AG04450 (cell line): ENCODE measurements at regions not wholly inside any gene's neighbourhood (a gene's known extent, or its start where the extent isn't known, plus 50 kb on each side); places are given as distances from the start of the nearest gene placed in this dataset.

ENCODE experiments used
- CTCF ChIA-PET: fragments of 300-600, 350-600 bp; formaldehyde crosslinking; extraction: SDS; loops from one replicate; lab custom pipeline; 2022; ENCODE audit warnings: antibody characterized with exemption, inconsistent platforms; lab: Charles Lee
- POLR2A ChIA-PET: fragments of 350-600 bp; formaldehyde crosslinking; extraction: SDS; loops from one replicate; lab custom pipeline; 2021; ENCODE audit warnings: antibody characterized with exemption, inconsistent platforms; lab: Yijun Ruan, JAX
- DNase-seq: peaks from one replicate; pipeline ENCODE4 v3.0.0-alpha.2; 2011; ENCODE audit warnings: low read depth, low spot score
- H3K27ac ChIP-seq: one replicate; pipeline ENCODE4 v1.5.1; 2012; ENCODE audit warnings: low read depth, low read length, control low read depth
- H3K27me3 ChIP-seq: one replicate; pipeline ENCODE4 v1.6.0; 2012; ENCODE audit warnings: low read length; ENCODE audit not compliant: control insufficient read depth, insufficient read depth
- H3K4me3 ChIP-seq: 2 replicates; pipeline ENCODE4 v1.5.1; 2011; ENCODE audit warnings: mild to moderate bottlenecking, low read depth, low read length, control low read depth
- H3K9me3 ChIP-seq: 2 replicates; pipeline ENCODE4 v1.5.1; 2012; ENCODE audit warnings: low read length; ENCODE audit not compliant: control insufficient read depth, insufficient read depth
- CTCF ChIP-seq: IDR thresholded peaks from 2 replicates; pipeline ENCODE4 v1.5.1; 2011; ENCODE audit warnings: low read depth, low read length, control low read depth, inconsistent platforms

- ChIA-PET CTCF (no interaction called here), POLR2A (no interaction called here)
- no peak for TF ChIP-seq CTCF
- DNase-seq, result no peak
- Histone ChIP-seq H3K4me3 (no peak overlapping the region), H3K27me3 (no peaks in the 10 kb centered on the region), H3K9me3 (peaks cover 3% of the 10 kb centered on the region), H3K27ac (no peak overlapping the region)
These were observed 192.7 kb downstream of the SEC23IP start for GRCh38 chr10:120085096-120085796.

GRCh38 chr10:120086066-120086465 is 193.5 kb downstream of the SEC23IP start:
- CTCF ChIA-PET, result no interaction called here

DNA sequence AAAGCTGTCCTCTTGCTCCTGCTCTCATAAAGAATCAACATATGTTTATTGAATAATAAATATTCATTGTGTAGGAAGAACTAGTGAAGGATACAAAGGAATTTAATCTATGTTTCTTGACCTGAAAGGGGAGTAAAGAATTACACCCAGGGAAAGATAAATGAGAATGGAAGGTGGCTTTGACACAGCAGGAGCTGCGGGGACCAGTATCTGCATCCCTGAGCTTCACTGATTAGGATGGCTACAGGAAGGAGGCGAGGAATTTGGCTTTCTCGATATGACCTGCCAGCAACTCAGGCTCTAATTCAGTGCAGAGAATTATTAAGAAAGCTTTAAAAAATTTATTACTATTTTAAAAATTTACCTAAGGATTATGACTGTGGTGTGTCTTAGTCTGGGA is 194.6 kb downstream of the SEC23IP start:
- TF ChIP-seq CTCF, result no peak
- no peak for DNase-seq
- H3K27me3 ChIP-seq, result no peaks in the 10 kb centered on the region
- H3K4me3 ChIP-seq, result no peak overlapping the region
- ChIA-PET CTCF (no interaction called here), POLR2A (no interaction called here)
- H3K9me3 ChIP-seq, result peaks cover 3% of the 10 kb centered on the region; the same call in 1 of the 2 replicates
- no peak overlapping the region for H3K27ac ChIP-seq

More at GRCh38 chr10:120086066-120086465, 193.5 kb downstream of the SEC23IP start:
- Histone ChIP-seq H3K27me3 (no peaks in the 10 kb centered on the region), H3K27ac (no peak overlapping the region), H3K9me3 (peaks cover 3% of the 10 kb centered on the region), H3K4me3 (no peak overlapping the region)
- no peak for DNase-seq
- POLR2A ChIA-PET, result no interaction called here
- no peak for TF ChIP-seq CTCF

DNA sequence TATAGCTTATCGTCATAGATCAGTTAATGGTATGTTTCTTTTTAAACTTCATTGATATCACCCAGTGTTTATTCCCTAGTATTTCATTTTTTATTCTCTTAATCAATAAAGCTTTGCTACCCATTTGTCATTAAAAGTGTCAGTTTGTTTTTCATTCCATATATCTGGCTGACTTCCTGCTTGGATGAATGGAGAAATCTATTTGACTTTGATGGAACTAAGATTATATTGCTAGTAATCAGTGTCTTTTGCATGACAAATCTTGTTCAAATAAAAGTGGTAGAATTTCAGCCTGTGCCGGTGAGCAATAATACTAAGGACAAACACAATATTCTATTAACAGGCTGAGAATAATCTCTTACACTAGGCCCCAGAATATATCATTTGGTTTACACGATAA is 203.3 kb downstream of the SEC23IP start:
- ChIA-PET CTCF (no interaction called here), POLR2A (no interaction called here)
- Histone ChIP-seq H3K27ac (no peak overlapping the region), H3K4me3 (no peak overlapping the region), H3K27me3 (no peaks in the 10 kb centered on the region), H3K9me3 (peaks cover 3% of the 10 kb centered on the region; the same call in 1 of the 2 replicates)
- no peak for TF ChIP-seq CTCF
- no peak for DNase-seq

GRCh38 chr10:120097766-120098165 is 205.2 kb downstream of the SEC23IP start:
- DNase-seq, result no peak
- ChIA-PET CTCF (no interaction called here), POLR2A (no interaction called here)
- Histone ChIP-seq H3K27me3 (no peaks in the 10 kb centered on the region), H3K4me3 (no peak overlapping the region), H3K9me3 (no peaks in the 10 kb centered on the region; the same call in 1 of the 2 replicates), H3K27ac (no peak overlapping the region)
- no peak for TF ChIP-seq CTCF
